ENCODE measurements at regions not wholly inside any gene's neighbourhood (a gene's known extent, or its start where the extent isn't known, plus 50 kb on each side); places are given as distances from the start of the nearest gene placed in this dataset.

- TF ChIP-seq CTCF (conservative IDR thresholded peaks at IDR 0.05): no peak
- no peak for TF ChIP-seq ZFX (IDR thresholded peaks at IDR 0.05)
These were observed 74.0 kb upstream of the SESTD1 start for GRCh38 chr2:179338681-179339080.

All from C4-2B (cell line).